B cell (primary cell): ENCODE measurements at regions not wholly inside any gene's neighbourhood (a gene's known extent, or its start where the extent isn't known, plus 50 kb on each side); places are given as distances from the start of the nearest gene placed in this dataset.
"Not testable (repeated sequence)": the region's sequence is repeated elsewhere in the genome, so short reads cannot be mapped to it uniquely, and the experiment has no call there.

Experiments used
- ATAC-seq: fragments of 200-7000 bp; cut with Tn5 transposase; one replicate; pipeline ENCODE4 v1.10.0; 2021; ENCODE audit warnings: low read depth, mild to moderate bottlenecking, moderate number of reproducible peaks, moderate library complexity
- CTCF ChIA-PET: fragments of 350-600 bp; sonication (Branson Sonifier 250); formaldehyde crosslinking; loops from one replicate; lab custom pipeline; 2021; ENCODE audit warnings: antibody characterized with exemption, inconsistent platforms; lab: Charles Lee
- POLR2A ChIA-PET: fragments of 350-600 bp; sonication (Branson Sonifier 250); formaldehyde crosslinking; loops from one replicate; lab custom pipeline; 2021; ENCODE audit warnings: antibody characterized with exemption; lab: Charles Lee
- DNase-seq: peaks from one replicate; pipeline ENCODE4 v3.0.0; 2013
- H2AFZ ChIP-seq: 2 replicates; pipeline ENCODE4 v1.6.1; 2012; ENCODE audit warnings: mild to moderate bottlenecking, low read depth, low read length; ENCODE audit not compliant: insufficient read depth, poor library complexity, severe bottlenecking
- H3K27ac ChIP-seq, 2 donors: 1 replicate in 1 of 2; 2 replicates in 1 of 2; pipeline ENCODE4 v1.5.1; 2012 to 2013; ENCODE audit warnings: low read length in 2 of 2, mild to moderate bottlenecking in 2 of 2, moderate library complexity in 1 of 2
- H3K27me3 ChIP-seq, 4 experiments: fragments of 200-600 bp in 1 of 4; sonication (generic) in 1 of 4; replicated peaks in 1 of 4; 1 replicate in 2 of 4; 2 replicates in 2 of 4; pipeline versions ENCODE4 v1.6.1 to v1.7.0; 2013 to 2016; ENCODE audit warnings: low read length in 3 of 4, mild to moderate bottlenecking in 2 of 4, mixed read lengths in 1 of 4, moderate library complexity in 1 of 4; ENCODE audit not compliant: insufficient read depth in 4 of 4, control insufficient read depth in 3 of 4; ENCODE audit errors: control extremely low read depth in 1 of 4
- H3K36me3 ChIP-seq, 2 experiments: replicated peaks in 1 of 2; 1 replicate in 1 of 2; 2 replicates in 1 of 2; pipeline versions ENCODE4 v1.6.1 to v1.7.1; 2013; ENCODE audit warnings: low read length in 1 of 2; ENCODE audit not compliant: insufficient read depth in 2 of 2, control insufficient read depth in 1 of 2; ENCODE audit errors: control extremely low read depth in 1 of 2, extremely low read depth in 1 of 2
- H3K4me1 ChIP-seq, 2 donors: fragments of 200-600 bp in 1 of 2; sonication (generic) in 1 of 2; 1 replicate in 1 of 2; 2 replicates in 1 of 2; pipeline versions ENCODE4 v1.5.1 to v1.6.1; 2013 to 2017; ENCODE audit warnings: low read length in 2 of 2; ENCODE audit not compliant: control insufficient read depth in 2 of 2, insufficient read depth in 2 of 2
- H3K4me2 ChIP-seq: replicated peaks from 2 replicates; pipeline ENCODE3; 2012; ENCODE audit warnings: mild to moderate bottlenecking, low read depth, low read length; ENCODE audit not compliant: poor library complexity, severe bottlenecking
- H3K4me3 ChIP-seq, 5 experiments: fragments of 200-600 bp in 1 of 5; sonication (generic) in 1 of 5; 1 replicate in 3 of 5; 2 replicates in 2 of 5; pipeline versions ENCODE4 v1.5.1 to v1.7.0; 2011 to 2016; ENCODE audit warnings: low read length in 4 of 5, mild to moderate bottlenecking in 4 of 5, low read depth in 2 of 5, control low read depth in 1 of 5, moderate library complexity in 1 of 5; ENCODE audit not compliant: insufficient read depth in 1 of 5; ENCODE audit errors: control extremely low read depth in 1 of 5, extremely low read depth in 1 of 5
- H3K79me2 ChIP-seq: fragments of 200-600 bp; sonication (generic); one replicate; pipeline ENCODE4 v1.6.0; 2016; ENCODE audit warnings: low read length; ENCODE audit not compliant: control insufficient read depth, insufficient read depth
- H3K9ac ChIP-seq: fragments of 200-600 bp; sonication (generic); 2 replicates; pipeline ENCODE4 v1.6.1; 2017; ENCODE audit warnings: mild to moderate bottlenecking, low read length, moderate library complexity
- H3K9me3 ChIP-seq, 3 donors: one replicate each; pipeline versions ENCODE4 v1.6.1 to v1.7.1; 2013; ENCODE audit warnings: low read length in 2 of 3; ENCODE audit not compliant: control insufficient read depth in 2 of 3, insufficient read depth in 1 of 3; ENCODE audit errors: control extremely low read depth in 1 of 3
- H4K20me1 ChIP-seq: 2 replicates; pipeline ENCODE4 v1.6.0; 2012; ENCODE audit warnings: mild to moderate bottlenecking, low read length; ENCODE audit not compliant: insufficient read depth, control insufficient read depth, poor library complexity, severe bottlenecking
- H3K27ac Mint-ChIP-seq: one replicate; pipeline ENCODE4 v1.8.0; 2021; ENCODE audit warnings: mixed read lengths
- H3K27me3 Mint-ChIP-seq: one replicate; pipeline ENCODE4 v1.8.0; 2021; ENCODE audit warnings: mixed read lengths
- H3K4me1 Mint-ChIP-seq: one replicate; pipeline ENCODE4 v1.8.0; 2021; ENCODE audit warnings: mixed read lengths
- H3K4me3 Mint-ChIP-seq: one replicate; pipeline ENCODE4 v1.8.0; 2021; ENCODE audit warnings: mixed read lengths
- H3K9me3 Mint-ChIP-seq: one replicate; pipeline ENCODE4 v1.8.0; 2022; ENCODE audit warnings: mixed read lengths; ENCODE audit not compliant: insufficient read depth
- EZH2 ChIP-seq: IDR thresholded peaks from 2 replicates; pipeline ENCODE4 v1.6.1; 2012; ENCODE audit warnings: borderline replicate concordance, low read depth, mild to moderate bottlenecking, moderate library complexity, low read length; ENCODE audit not compliant: insufficient read depth, poor library complexity, severe bottlenecking
- WGBS: methylation state at CpG from one replicate; pipeline ENCODE4 v1.1.5; 2013; ENCODE audit warnings: missing lambda C conversion rate; ENCODE audit not compliant: insufficient coverage; 5-methylcytosine and 5-hydroxymethylcytosine counted together
- intact Hi-C: fragments of 100-400 bp; cut with micrococcal nuclease; formaldehyde crosslinking; loops from one replicate; pipeline ENCODE4 v1.10.0; 2022
- TF ChIP-seq, protein P1 (sequence below): fragments of 200-600 bp; IDR thresholded peaks from one replicate; pipeline ENCODE4 v1.8.0; 2022; ENCODE audit warnings: antibody characterized with exemption, mild to moderate bottlenecking

DNA sequence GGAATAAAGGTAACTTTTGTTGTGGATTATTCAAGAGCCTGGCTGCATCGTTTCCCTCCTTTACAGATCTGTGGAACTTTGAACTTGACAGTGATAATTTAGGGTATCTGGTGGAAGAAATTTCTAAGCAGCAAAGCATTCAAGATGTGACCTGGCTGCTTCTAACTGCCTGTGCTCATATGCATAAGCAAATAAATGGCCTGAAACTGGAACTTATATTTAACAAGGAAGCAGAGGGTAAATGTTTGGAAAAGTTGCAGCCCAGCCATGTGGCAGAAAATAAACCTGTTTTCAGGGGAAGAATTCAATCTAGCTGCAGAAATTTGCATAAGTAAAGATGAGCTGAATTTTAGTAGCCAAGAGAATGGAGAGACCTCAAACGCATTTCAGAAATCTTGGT lies 173.5 kb downstream of the C6orf118 start:
- Histone ChIP-seq H3K79me2 (no peaks in the 10 kb centered on the region), H3K36me3 (no peaks in the 10 kb centered on the region), H3K9ac (no peak overlapping the region), H3K4me3 (no peak overlapping the region), H2AFZ (no peak overlapping the region), H3K27ac (no peak overlapping the region), H4K20me1 (no peaks in the 10 kb centered on the region), H3K9me3 (peaks cover 0 to 9% (median 6%) of the 10 kb centered on the region in 3 donors), H3K4me1 (no peaks in the 10 kb centered on the region), H3K27me3 (no peaks in the 10 kb centered on the region), H3K4me2 (no peak overlapping the region)
- Mint-ChIP-seq H3K9me3 (peaks cover 10% of the 10 kb centered on the region), H3K27me3 (no peaks in the 10 kb centered on the region), H3K27ac (no peak overlapping the region), H3K4me1 (no peaks in the 10 kb centered on the region), H3K4me3 (no peak overlapping the region)
- DNase-seq (no peak), ATAC-seq (no peak)
- intact Hi-C loops = no loop called here
- TF ChIP-seq EZH2 = no peak
- TF ChIP-seq, protein P1, sequence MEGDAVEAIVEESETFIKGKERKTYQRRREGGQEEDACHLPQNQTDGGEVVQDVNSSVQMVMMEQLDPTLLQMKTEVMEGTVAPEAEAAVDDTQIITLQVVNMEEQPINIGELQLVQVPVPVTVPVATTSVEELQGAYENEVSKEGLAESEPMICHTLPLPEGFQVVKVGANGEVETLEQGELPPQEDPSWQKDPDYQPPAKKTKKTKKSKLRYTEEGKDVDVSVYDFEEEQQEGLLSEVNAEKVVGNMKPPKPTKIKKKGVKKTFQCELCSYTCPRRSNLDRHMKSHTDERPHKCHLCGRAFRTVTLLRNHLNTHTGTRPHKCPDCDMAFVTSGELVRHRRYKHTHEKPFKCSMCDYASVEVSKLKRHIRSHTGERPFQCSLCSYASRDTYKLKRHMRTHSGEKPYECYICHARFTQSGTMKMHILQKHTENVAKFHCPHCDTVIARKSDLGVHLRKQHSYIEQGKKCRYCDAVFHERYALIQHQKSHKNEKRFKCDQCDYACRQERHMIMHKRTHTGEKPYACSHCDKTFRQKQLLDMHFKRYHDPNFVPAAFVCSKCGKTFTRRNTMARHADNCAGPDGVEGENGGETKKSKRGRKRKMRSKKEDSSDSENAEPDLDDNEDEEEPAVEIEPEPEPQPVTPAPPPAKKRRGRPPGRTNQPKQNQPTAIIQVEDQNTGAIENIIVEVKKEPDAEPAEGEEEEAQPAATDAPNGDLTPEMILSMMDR = no peak
- ChIA-PET POLR2A (no interaction called here), CTCF (no interaction called here)
- WGBS = 100% methylated on average over 1 of the region's 2 CpGs

DNA sequence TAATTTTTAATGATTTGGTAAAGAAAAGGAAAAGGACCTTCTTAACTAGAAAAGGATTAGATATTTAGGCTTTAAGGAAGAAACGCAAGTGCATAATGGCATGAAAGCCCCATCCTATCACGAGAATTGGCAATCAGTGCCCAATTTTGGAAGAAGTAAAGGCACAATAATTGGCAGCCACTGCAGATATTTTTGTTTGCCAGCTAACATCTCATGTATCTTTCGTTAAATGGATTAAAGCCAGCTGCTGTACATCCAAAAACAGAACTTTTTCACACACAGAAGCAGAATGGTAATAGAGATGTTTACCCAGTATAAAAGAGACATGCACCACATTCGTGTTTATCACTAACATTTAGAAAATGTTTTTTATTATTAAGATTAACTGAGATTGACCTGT lies 180.3 kb downstream of the C6orf118 start:
- POLR2A ChIA-PET = no interaction called here
- ATAC-seq (no peak), DNase-seq (no peak)
- no peak overlapping the region for H3K27ac ChIP-seq
- H3K9me3 ChIP-seq = peaks cover 0 to 4% (median 0%) of the 10 kb centered on the region in 3 donors
- Mint-ChIP-seq H3K27me3 (no peaks in the 10 kb centered on the region), H3K4me3 (no peak overlapping the region), H3K9me3 (no peaks in the 10 kb centered on the region), H3K27ac (no peak overlapping the region), H3K4me1 (no peaks in the 10 kb centered on the region)
- intact Hi-C loops = no loop called here
- no peak overlapping the region for H3K4me2 ChIP-seq
- WGBS = 81% methylated on average over 2 of the region's 4 CpGs
- no peak overlapping the region for H2AFZ ChIP-seq
- no peaks in the 10 kb centered on the region for H3K79me2 ChIP-seq
- H4K20me1 ChIP-seq = no peaks in the 10 kb centered on the region
- TF ChIP-seq, protein P1 = no peak
- TF ChIP-seq EZH2 = no peak
- no peak overlapping the region for H3K4me3 ChIP-seq
- no peaks in the 10 kb centered on the region for H3K36me3 ChIP-seq
- CTCF ChIA-PET = no interaction called here
- H3K9ac ChIP-seq = no peak overlapping the region
- no peaks in the 10 kb centered on the region for H3K27me3 ChIP-seq
- H3K4me1 ChIP-seq = no peaks in the 10 kb centered on the region

DNA sequence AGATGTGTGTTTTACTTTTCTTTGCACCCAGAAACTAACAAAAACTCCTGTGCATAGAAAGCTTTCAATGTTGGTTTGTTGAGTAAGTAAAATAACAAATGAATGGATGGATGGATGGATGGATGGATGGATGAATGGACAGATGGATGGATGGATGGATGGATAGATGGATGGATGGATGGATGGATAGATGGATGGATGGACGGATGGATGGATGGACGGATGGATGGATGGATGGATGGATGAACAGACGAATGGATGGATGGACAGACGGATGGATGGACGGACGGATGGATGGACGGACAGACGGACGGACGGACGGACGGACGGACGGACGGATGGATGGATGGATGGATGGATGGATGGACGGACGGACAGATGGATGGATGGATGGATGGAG lies 181.7 kb downstream of the C6orf118 start:
- H4K20me1 ChIP-seq, H3K4me1 ChIP-seq, H3K4me2 ChIP-seq, H3K9ac ChIP-seq, H3K4me3 ChIP-seq, H3K27ac ChIP-seq, H3K9me3 ChIP-seq, H3K27me3 Mint-ChIP-seq, intact Hi-C loops, H3K4me1 Mint-ChIP-seq, H3K27me3 ChIP-seq, H3K79me2 ChIP-seq, POLR2A ChIA-PET, H3K9me3 Mint-ChIP-seq, ATAC-seq, H3K27ac Mint-ChIP-seq, H3K36me3 ChIP-seq, DNase-seq, H2AFZ ChIP-seq, CTCF ChIA-PET, H3K4me3 Mint-ChIP-seq: not testable (repeated sequence)
- 88% methylated on average over 17 of the region's 17 CpGs for WGBS
